Calu3 (cell line): ENCODE measurements at regions not wholly inside any gene's neighbourhood (a gene's known extent, or its start where the extent isn't known, plus 50 kb on each side); places are given as distances from the start of the nearest gene placed in this dataset.
A peak's percentile ranks its signal among the peaks of the same experiment; 100 is the strongest.

ENCODE experiments used
- BruUV-seq: library from RNA; stranded (reverse); fragments of 400-500 nt; replicated peaks from 2 replicates; lab custom pipeline; 2021; lab: Mats Ljungman, UMichigan
- CTCF ChIA-PET: fragments of 300-600 bp; sonication (Branson Sonifier 250); formaldehyde crosslinking; loops from one replicate; lab custom pipeline; 2022; ENCODE audit warnings: antibody characterized with exemption; lab: Charles Lee
- DNase-seq: peaks from one replicate; pipeline ENCODE4 v3.0.0; 2022
- H3K27ac Mint-ChIP-seq: one replicate; pipeline ENCODE4 v1.8.0; 2022; ENCODE audit warnings: mixed read lengths; ENCODE audit not compliant: unreplicated experiment
- H3K27me3 Mint-ChIP-seq: one replicate; pipeline ENCODE4 v1.8.0; 2022; ENCODE audit warnings: mixed read lengths; ENCODE audit not compliant: unreplicated experiment
- H3K36me3 Mint-ChIP-seq: one replicate; pipeline ENCODE4 v1.8.0; 2022; ENCODE audit warnings: mild to moderate bottlenecking, moderate library complexity, mixed read lengths; ENCODE audit not compliant: insufficient read depth, unreplicated experiment
- H3K4me1 Mint-ChIP-seq: one replicate; pipeline ENCODE4 v1.8.0; 2022; ENCODE audit warnings: mild to moderate bottlenecking, low read depth, mixed read lengths; ENCODE audit not compliant: unreplicated experiment
- H3K4me3 Mint-ChIP-seq: one replicate; pipeline ENCODE4 v1.8.0; 2022; ENCODE audit warnings: mild to moderate bottlenecking, low read depth, moderate library complexity, mixed read lengths; ENCODE audit not compliant: unreplicated experiment
- H3K9me3 Mint-ChIP-seq: one replicate; pipeline ENCODE4 v1.8.0; 2022; ENCODE audit warnings: low read depth, mixed read lengths; ENCODE audit not compliant: unreplicated experiment
- CTCF ChIP-seq: fragments of 200-600 bp; IDR thresholded peaks from one replicate; pipeline ENCODE4 v1.8.0; 2022; ENCODE audit warnings: antibody characterized with exemption; ENCODE audit not compliant: unreplicated experiment
- intact Hi-C: fragments of 100-400 bp; cut with micrococcal nuclease; formaldehyde crosslinking; loops from one replicate; pipeline ENCODE4 v1.10.0; 2022; ENCODE audit not compliant: unreplicated experiment

GRCh38 chr2:22359071-22359672 lies 1025.8 kb upstream of the KLHL29 start:
- Mint-ChIP-seq H3K27me3 (no peaks in the 10 kb centered on the region), H3K27ac (no peak overlapping the region), H3K4me1 (peaks cover 9% of the 10 kb centered on the region), H3K4me3 (no peak overlapping the region), H3K9me3 (no peaks in the 10 kb centered on the region), H3K36me3 (no peaks in the 10 kb centered on the region)
- CTCF ChIA-PET: no interaction called here
- no peak for TF ChIP-seq CTCF
- no TSS peak for BruUV-seq
- intact Hi-C loops: no loop called here
- no peak for DNase-seq

- Mint-ChIP-seq H3K4me1 (peaks cover 9% of the 10 kb centered on the region), H3K9me3 (no peaks in the 10 kb centered on the region), H3K4me3 (no peak overlapping the region), H3K27ac (no peak overlapping the region), H3K36me3 (no peaks in the 10 kb centered on the region), H3K27me3 (no peaks in the 10 kb centered on the region)
- DNase-seq: no peak
- CTCF ChIA-PET: no interaction called here
- intact Hi-C loops: no loop called here
- BruUV-seq: no TSS peak
- TF ChIP-seq CTCF: no peak
Observed at GRCh38 chr2:22360735-22361374, 1024.1 kb upstream of the KLHL29 start.

- H3K36me3 Mint-ChIP-seq: no peaks in the 10 kb centered on the region
Observed at GRCh38 chr2:22361571-22361970, 1023.4 kb upstream of the KLHL29 start.

GRCh38 chr2:22375096-22375495 lies 1009.9 kb upstream of the KLHL29 start:
- Mint-ChIP-seq H3K4me3 (no peak overlapping the region), H3K9me3 (peaks cover 9% of the 10 kb centered on the region), H3K36me3 (no peaks in the 10 kb centered on the region), H3K27me3 (no peaks in the 10 kb centered on the region), H3K4me1 (no peaks in the 10 kb centered on the region), H3K27ac (no peak overlapping the region)
- BruUV-seq: no TSS peak
- intact Hi-C loops: no loop called here
- no peak for TF ChIP-seq CTCF
- peak; percentile 12 for DNase-seq
- CTCF ChIA-PET: no interaction called here

More at GRCh38 chr2:22361571-22361970, 1023.4 kb upstream of the KLHL29 start:
- H3K27me3 Mint-ChIP-seq: no peaks in the 10 kb centered on the region
- TF ChIP-seq CTCF: no peak
- no peak overlapping the region for H3K4me3 Mint-ChIP-seq
- intact Hi-C loops: no loop called here
- CTCF ChIA-PET: no interaction called here
- no peak overlapping the region for H3K27ac Mint-ChIP-seq
- no peak for DNase-seq
- peaks cover 9% of the 10 kb centered on the region for H3K4me1 Mint-ChIP-seq
- no peaks in the 10 kb centered on the region for H3K9me3 Mint-ChIP-seq
- no TSS peak for BruUV-seq
